HAP-1 (cell line): ENCODE measurements at regions not wholly inside any gene's neighbourhood (a gene's known extent, or its start where the extent isn't known, plus 50 kb on each side); places are given as distances from the start of the nearest gene placed in this dataset.

Experiments
- DNase-seq, 2 experiments: peaks; one replicate each; pipeline ENCODE4 v3.0.0-alpha.2; 2016 to 2020; ENCODE audit warnings: low spot score in 2 of 2
- H3K27me3 ChIP-seq: fragments of 250-450 bp; sonication (Bioruptor Pico); 2 replicates; pipeline ENCODE4 v1.5.1; 2020; ENCODE audit warnings: low read depth, mild to moderate bottlenecking, moderate library complexity
- H3K36me3 ChIP-seq: fragments of 250-450 bp; sonication (Bioruptor Pico); replicated peaks from 2 replicates; pipeline ENCODE4 v1.5.1; 2020; ENCODE audit warnings: mild to moderate bottlenecking
- H3K4me1 ChIP-seq: fragments of 250-450 bp; sonication (Bioruptor Pico); 2 replicates; pipeline ENCODE4 v1.5.1; 2020; ENCODE audit warnings: mild to moderate bottlenecking
- H3K4me3 ChIP-seq: fragments of 250-450 bp; sonication (Bioruptor Pico); 2 replicates; pipeline ENCODE4 v1.5.1; 2020; ENCODE audit warnings: mild to moderate bottlenecking, moderate library complexity
- H3K9me3 ChIP-seq: fragments of 250-450 bp; sonication (Bioruptor Pico); 2 replicates; pipeline ENCODE4 v1.5.1; 2020; ENCODE audit warnings: mild to moderate bottlenecking, moderate library complexity
- in situ Hi-C: fragments of 300-500 bp; cut with MboI; formaldehyde crosslinking; loops from 3 replicates; pipeline ENCODE4 v1.14.3; 2020; ENCODE audit warnings: low sequenced_read_pairs, inconsistent platforms, mixed read lengths

- Histone ChIP-seq H3K36me3 (no peaks in the 10 kb centered on the region), H3K9me3 (no peaks in the 10 kb centered on the region), H3K27me3 (no peaks in the 10 kb centered on the region), H3K4me3 (no peak overlapping the region), H3K4me1 (no peaks in the 10 kb centered on the region)
- DNase-seq: no peak
- in situ Hi-C loops: no loop called here
Measured at GRCh38 chr16:35711958-35712357, 2252.5 kb downstream of the TP53TG3F start.

GRCh38 chr16:35713762-35714650 lies 2254.6 kb downstream of the TP53TG3F start:
- H3K4me1 ChIP-seq: no peaks in the 10 kb centered on the region
- no peak for DNase-seq
- in situ Hi-C loops: no loop called here
- no peaks in the 10 kb centered on the region for H3K27me3 ChIP-seq
- no peaks in the 10 kb centered on the region for H3K36me3 ChIP-seq
- H3K9me3 ChIP-seq: no peaks in the 10 kb centered on the region
- H3K4me3 ChIP-seq: no peak overlapping the region

- Histone ChIP-seq H3K9me3 (no peaks in the 10 kb centered on the region), H3K36me3 (no peaks in the 10 kb centered on the region), H3K4me1 (no peaks in the 10 kb centered on the region), H3K4me3 (no peak overlapping the region), H3K27me3 (no peaks in the 10 kb centered on the region)
- in situ Hi-C loops: no loop called here
- DNase-seq: no peak
Measured at GRCh38 chr16:35714665-35715064, 2255.3 kb downstream of the TP53TG3F start.

- H3K4me3 ChIP-seq: no peak overlapping the region
- no peaks in the 10 kb centered on the region for H3K36me3 ChIP-seq
- H3K9me3 ChIP-seq: no peaks in the 10 kb centered on the region
- in situ Hi-C loops: no loop called here
- DNase-seq: no peak
- H3K27me3 ChIP-seq: no peaks in the 10 kb centered on the region
- no peaks in the 10 kb centered on the region for H3K4me1 ChIP-seq
Measured at GRCh38 chr16:35724551-35724950, 2265.1 kb downstream of the TP53TG3F start.

- Histone ChIP-seq H3K36me3 (no peaks in the 10 kb centered on the region), H3K9me3 (no peaks in the 10 kb centered on the region), H3K4me3 (no peak overlapping the region), H3K27me3 (no peaks in the 10 kb centered on the region), H3K4me1 (no peaks in the 10 kb centered on the region)
- no peak for DNase-seq
- in situ Hi-C loops: no loop called here
Measured at GRCh38 chr16:35725949-35726348, 2266.5 kb downstream of the TP53TG3F start.

GRCh38 chr16:35730251-35730650 lies 2270.8 kb downstream of the TP53TG3F start:
- no peak for DNase-seq
- Histone ChIP-seq H3K9me3 (no peaks in the 10 kb centered on the region), H3K36me3 (no peaks in the 10 kb centered on the region), H3K27me3 (no peaks in the 10 kb centered on the region), H3K4me1 (no peaks in the 10 kb centered on the region), H3K4me3 (no peak overlapping the region)
- in situ Hi-C loops: no loop called here

GRCh38 chr16:35731341-35732040 lies 2272.1 kb downstream of the TP53TG3F start:
- in situ Hi-C loops: no loop called here
- no peaks in the 10 kb centered on the region for H3K36me3 ChIP-seq
- no peak for DNase-seq
- H3K4me3 ChIP-seq: no peak overlapping the region
- H3K9me3 ChIP-seq: no peaks in the 10 kb centered on the region
- H3K4me1 ChIP-seq: no peaks in the 10 kb centered on the region
- H3K27me3 ChIP-seq: no peaks in the 10 kb centered on the region

- Histone ChIP-seq H3K4me1 (no peaks in the 10 kb centered on the region), H3K27me3 (no peaks in the 10 kb centered on the region), H3K36me3 (no peaks in the 10 kb centered on the region), H3K4me3 (no peak overlapping the region), H3K9me3 (no peaks in the 10 kb centered on the region)
- DNase-seq: no peak
- in situ Hi-C loops: no loop called here
Measured at GRCh38 chr16:35732046-35732810, 2272.8 kb downstream of the TP53TG3F start.

- Histone ChIP-seq H3K4me1 (no peaks in the 10 kb centered on the region), H3K9me3 (no peaks in the 10 kb centered on the region), H3K36me3 (no peaks in the 10 kb centered on the region), H3K27me3 (no peaks in the 10 kb centered on the region), H3K4me3 (no peak overlapping the region)
- in situ Hi-C loops: no loop called here
- no peak for DNase-seq
Measured at GRCh38 chr16:35733278-35733965, 2274.0 kb downstream of the TP53TG3F start.

- no peaks in the 10 kb centered on the region for H3K4me1 ChIP-seq
- no peak for DNase-seq
- H3K9me3 ChIP-seq: no peaks in the 10 kb centered on the region
- H3K27me3 ChIP-seq: no peaks in the 10 kb centered on the region
- no peak overlapping the region for H3K4me3 ChIP-seq
- no peaks in the 10 kb centered on the region for H3K36me3 ChIP-seq
- in situ Hi-C loops: no loop called here
Measured at GRCh38 chr16:35733971-35734702, 2274.7 kb downstream of the TP53TG3F start.

- H3K9me3 ChIP-seq: no peaks in the 10 kb centered on the region
- DNase-seq: no peak
- no peaks in the 10 kb centered on the region for H3K4me1 ChIP-seq
- H3K36me3 ChIP-seq: no peaks in the 10 kb centered on the region
- H3K27me3 ChIP-seq: no peaks in the 10 kb centered on the region
- in situ Hi-C loops: no loop called here
- H3K4me3 ChIP-seq: no peak overlapping the region
Measured at GRCh38 chr16:35734728-35735402, 2275.5 kb downstream of the TP53TG3F start.

GRCh38 chr16:35735403-35736251 lies 2276.2 kb downstream of the TP53TG3F start:
- DNase-seq: no peak
- H3K4me1 ChIP-seq: no peaks in the 10 kb centered on the region
- in situ Hi-C loops: no loop called here
- no peaks in the 10 kb centered on the region for H3K27me3 ChIP-seq
- no peaks in the 10 kb centered on the region for H3K9me3 ChIP-seq
- H3K36me3 ChIP-seq: no peaks in the 10 kb centered on the region
- no peak overlapping the region for H3K4me3 ChIP-seq
